D721Med (cell line): ENCODE measurements at regions not wholly inside any gene's neighbourhood (a gene's known extent, or its start where the extent isn't known, plus 50 kb on each side); places are given as distances from the start of the nearest gene placed in this dataset.

ENCODE experiments used
- DNase-seq: peaks from one replicate; pipeline ENCODE4 v3.0.0; 2011; ENCODE audit warnings: low spot score; ENCODE audit not compliant: insufficient read length
- FAIRE-seq: peaks from 2 replicates; lab custom pipeline; 2011; peaks lifted over from hg19 to GRCh38; lab: Jason Lieb, UNC
- TF ChIP-seq, protein P1 (sequence below): IDR thresholded peaks from 2 replicates; pipeline ENCODE4 v1.5.1; 2012; ENCODE audit warnings: mild to moderate bottlenecking, control low read depth; ENCODE audit not compliant: insufficient read depth; ENCODE audit errors: missing control alignments

DNA sequence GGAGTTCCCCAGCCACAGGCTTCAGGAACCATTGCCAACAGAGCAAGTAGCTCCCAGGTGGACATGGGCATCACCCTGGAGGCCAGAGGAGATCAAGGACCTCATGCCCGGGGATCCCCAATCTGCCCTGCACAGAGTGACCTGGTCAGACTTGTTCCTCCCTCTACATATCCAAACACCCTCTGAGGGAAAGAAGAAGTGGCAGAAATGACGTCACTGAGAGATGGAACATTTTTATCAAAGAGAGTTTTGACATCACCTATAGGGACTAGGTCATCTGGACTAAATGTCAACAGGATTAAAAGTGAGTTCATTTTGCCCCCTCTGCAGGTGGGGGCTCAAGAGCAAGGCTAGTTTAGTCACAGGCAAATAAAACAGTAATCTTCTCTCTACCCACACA lies 273.7 kb downstream of the SKAP2 start:
- FAIRE-seq = no peak
- TF ChIP-seq, protein P1, sequence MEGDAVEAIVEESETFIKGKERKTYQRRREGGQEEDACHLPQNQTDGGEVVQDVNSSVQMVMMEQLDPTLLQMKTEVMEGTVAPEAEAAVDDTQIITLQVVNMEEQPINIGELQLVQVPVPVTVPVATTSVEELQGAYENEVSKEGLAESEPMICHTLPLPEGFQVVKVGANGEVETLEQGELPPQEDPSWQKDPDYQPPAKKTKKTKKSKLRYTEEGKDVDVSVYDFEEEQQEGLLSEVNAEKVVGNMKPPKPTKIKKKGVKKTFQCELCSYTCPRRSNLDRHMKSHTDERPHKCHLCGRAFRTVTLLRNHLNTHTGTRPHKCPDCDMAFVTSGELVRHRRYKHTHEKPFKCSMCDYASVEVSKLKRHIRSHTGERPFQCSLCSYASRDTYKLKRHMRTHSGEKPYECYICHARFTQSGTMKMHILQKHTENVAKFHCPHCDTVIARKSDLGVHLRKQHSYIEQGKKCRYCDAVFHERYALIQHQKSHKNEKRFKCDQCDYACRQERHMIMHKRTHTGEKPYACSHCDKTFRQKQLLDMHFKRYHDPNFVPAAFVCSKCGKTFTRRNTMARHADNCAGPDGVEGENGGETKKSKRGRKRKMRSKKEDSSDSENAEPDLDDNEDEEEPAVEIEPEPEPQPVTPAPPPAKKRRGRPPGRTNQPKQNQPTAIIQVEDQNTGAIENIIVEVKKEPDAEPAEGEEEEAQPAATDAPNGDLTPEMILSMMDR = no peak
- no peak for DNase-seq

GRCh38 chr7:26592011-26592410 lies 272.4 kb downstream of the SKAP2 start:
- FAIRE-seq = no peak
- no peak for DNase-seq
- TF ChIP-seq, protein P1 = no peak

GRCh38 chr7:26593393-26593792 lies 271.0 kb downstream of the SKAP2 start:
- FAIRE-seq (no peak), DNase-seq (no peak)
- TF ChIP-seq, protein P1 = no peak

DNA sequence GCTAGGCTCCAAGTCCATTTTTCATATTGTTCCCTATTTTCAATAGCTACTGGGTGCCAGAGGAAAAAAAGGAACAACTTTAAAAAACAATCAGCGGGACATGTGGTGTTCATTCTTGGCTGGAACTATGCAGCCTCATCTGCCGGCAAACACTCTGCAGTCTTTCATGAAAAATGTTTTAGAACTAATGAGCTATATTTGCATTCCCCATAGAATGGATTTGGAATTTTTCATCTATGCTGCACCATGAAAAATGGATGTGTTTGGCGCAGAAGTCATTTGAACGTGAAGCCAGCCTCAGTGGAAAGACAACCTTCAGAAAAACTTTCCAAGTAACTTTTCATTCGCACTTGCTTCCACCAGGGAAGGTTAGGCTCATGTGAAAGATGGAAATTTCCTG lies 270.5 kb downstream of the SKAP2 start:
- TF ChIP-seq, protein P1 = no peak
- FAIRE-seq = no peak
- no peak for DNase-seq

- TF ChIP-seq, protein P1 = no peak
Measured at GRCh38 chr7:26594553-26594952, 269.8 kb downstream of the SKAP2 start.

DNA sequence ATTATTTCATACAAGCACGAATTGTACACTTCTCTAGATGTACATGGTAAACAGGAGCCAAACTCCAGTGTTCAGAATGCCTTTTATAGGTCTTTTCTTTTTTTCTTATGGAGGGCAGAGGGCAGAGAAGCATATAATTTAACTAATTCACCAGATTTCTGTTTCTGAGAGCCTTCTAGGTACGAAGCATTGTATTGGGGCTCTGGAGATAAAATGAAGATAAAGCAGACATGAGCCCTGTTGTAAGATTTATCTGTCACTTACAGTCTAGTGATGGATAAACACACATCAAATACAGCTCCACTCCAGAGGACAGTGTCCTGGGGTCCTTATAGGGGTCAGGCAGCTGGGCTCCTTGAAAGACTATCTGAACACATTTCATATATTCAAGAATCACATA lies 265.5 kb downstream of the SKAP2 start:
- TF ChIP-seq, protein P1 = no peak
- FAIRE-seq = no peak

More at GRCh38 chr7:26594553-26594952, 269.8 kb downstream of the SKAP2 start:
- FAIRE-seq (no peak), DNase-seq (no peak)

GRCh38 chr7:26599982-26600381 lies 264.4 kb downstream of the SKAP2 start:
- DNase-seq (no peak), FAIRE-seq (no peak)
- TF ChIP-seq, protein P1 = no peak

More for the DNA sequence above, 265.5 kb downstream of the SKAP2 start:
- DNase-seq = no peak
